ENCODE measurements at regions not wholly inside any gene's neighbourhood (a gene's known extent, or its start where the extent isn't known, plus 50 kb on each side); places are given as distances from the start of the nearest gene placed in this dataset.

- intact Hi-C loops (cut with micrococcal nuclease), result no loop called here
- CTCF ChIA-PET, result no interaction called here
Observed at GRCh38 chr7:87671-88070, 104.7 kb upstream of the FAM20C start.

More at GRCh38 chr7:87671-88070, 104.7 kb upstream of the FAM20C start:
- no TSS peak for BruUV-seq (replicated peaks)
- no peak overlapping the region for H3K4me3 ChIP-seq (replicated peaks in 1 of 2; ENCODE audit: low read depth in 1 of 2, low read length in 2 of 2)
- no peaks in the 10 kb centered on the region for H3K9me2 ChIP-seq (ENCODE audit: insufficient read depth)
- ChIA-PET RAD21 (ENCODE audit: low non-redundant PET in 1 of 2, low total read pairs in 2 of 2, uncharacterized antibody in 2 of 2, unreplicated experiment in 2 of 2) (no interaction called here), POLR2A (no interaction called here)
- H3K4me1 ChIP-seq (ENCODE audit: control insufficient read depth in 1 of 2, insufficient read depth in 2 of 2, low read length in 2 of 2), result peaks cover 12 to 27% of the 10 kb centered on the region in 2 experiments; a peak in 3 of 4 replicates
- H4K20me1 ChIP-seq (ENCODE audit: insufficient read depth), result no peaks in the 10 kb centered on the region
- H3K9ac ChIP-seq (ENCODE audit: low read length), result no peak overlapping the region
- no peak overlapping the region for H3K27ac ChIP-seq (ENCODE audit: low read depth, low read length)
- no peaks in the 10 kb centered on the region for H3K79me2 ChIP-seq (ENCODE audit: insufficient read depth, low read length)
- no peak overlapping the region for H2AFZ ChIP-seq (ENCODE audit: low read depth, low read length, poor library complexity, severe bottlenecking)
- ATAC-seq (no peak), DNase-seq (ENCODE audit: low read depth, low spot score) (no peak)
- TF ChIP-seq EZH2phosphoT487 (IDR thresholded peaks at IDR 0.05; ENCODE audit: borderline replicate concordance) (no peak), CEBPB (IDR thresholded peaks at IDR 0.05; ENCODE audit: low read depth) (no peak), TCF7L2 (IDR thresholded peaks at IDR 0.05; ENCODE audit: borderline replicate concordance, extremely low read depth, insufficient read depth, insufficient read length) (no peak), JUND (IDR thresholded peaks at IDR 0.05) (no peak), SRF (IDR thresholded peaks at IDR 0.05; ENCODE audit: low read depth) (no peak), ELF1 (IDR thresholded peaks at IDR 0.05; ENCODE audit: borderline replicate concordance, low read depth) (no peak), CBX3 (IDR thresholded peaks at IDR 0.05; ENCODE audit: low read depth) (no peak), ZBTB33 (IDR thresholded peaks at IDR 0.05; ENCODE audit: extremely low read depth, insufficient replicate concordance, low read length) (no peak), SIN3A (IDR thresholded peaks at IDR 0.05; ENCODE audit: low read depth) (no peak), YY1 (IDR thresholded peaks at IDR 0.05; ENCODE audit: extremely low read depth, insufficient replicate concordance, low read depth, low read length) (no peak)
- H3K9me3 ChIP-seq (ENCODE audit: control insufficient read depth in 1 of 2, insufficient read depth in 1 of 2, low read depth in 1 of 2, low read length in 2 of 2), result no peaks in the 10 kb centered on the region
- no peaks in the 10 kb centered on the region for H3K36me3 ChIP-seq (ENCODE audit: control insufficient read depth in 1 of 2, insufficient read depth in 2 of 2, low read length in 2 of 2)
- peaks cover 10% of the 10 kb centered on the region; the same call in 1 of the 2 replicates for H3K27me3 ChIP-seq (ENCODE audit: insufficient read depth, low read length)
- H3K4me2 ChIP-seq (ENCODE audit: low read length), result no peak overlapping the region
